ENCODE measurements at regions not wholly inside any gene's neighbourhood (a gene's known extent, or its start where the extent isn't known, plus 50 kb on each side); places are given as distances from the start of the nearest gene placed in this dataset.

- no peak for DNase-seq (ENCODE audit: low spot score in 2 of 2)
- TF ChIP-seq POLR2A (IDR thresholded peaks at IDR 0.05) (no peak), CTCF (IDR thresholded peaks at IDR 0.05) (no peak)
- intact Hi-C loops (cut with DNase I; ENCODE audit: low total_unique reads) = no loop called here
- H3K4me3 ChIP-seq (ENCODE audit: low read depth, poor library complexity, severe bottlenecking) = no peak overlapping the region
- WGBS, 2 donors = 81 to 89% methylated on average over 3 of the region's 3 CpGs
Measured at GRCh38 chr2:224159345-224159928, 120.4 kb upstream of the SERPINE2 start.

- intact Hi-C loops (cut with DNase I; ENCODE audit: low total_unique reads) = no loop called here
- no peak overlapping the region for H3K4me3 ChIP-seq (ENCODE audit: low read depth, poor library complexity, severe bottlenecking)
- no peak for TF ChIP-seq POLR2A (IDR thresholded peaks at IDR 0.05)
- DNase-seq (ENCODE audit: low spot score in 2 of 2) = no peak
Measured at GRCh38 chr2:224158831-224159230, 119.7 kb upstream of the SERPINE2 start.

GRCh38 chr2:224158061-224158460, 119.0 kb upstream of the SERPINE2 start:
- intact Hi-C loops (cut with DNase I; ENCODE audit: low total_unique reads) = no loop called here
- no peak for DNase-seq (ENCODE audit: low spot score in 2 of 2)
- H3K4me3 ChIP-seq (ENCODE audit: low read depth, poor library complexity, severe bottlenecking) = no peak overlapping the region
- TF ChIP-seq CTCF (IDR thresholded peaks at IDR 0.05) (no peak), POLR2A (IDR thresholded peaks at IDR 0.05) (no peak)
- 87 to 95% methylated on average over 4 of the region's 4 CpGs for WGBS, 2 donors

- 94 to 100% methylated on average over 1 of the region's 1 CpG for WGBS, 2 donors
- TF ChIP-seq POLR2A (IDR thresholded peaks at IDR 0.05) (no peak), CTCF (IDR thresholded peaks at IDR 0.05) (no peak)
- DNase-seq (ENCODE audit: low spot score in 2 of 2) = no peak
- H3K4me3 ChIP-seq (ENCODE audit: low read depth, poor library complexity, severe bottlenecking) = no peak overlapping the region
- intact Hi-C loops (cut with DNase I; ENCODE audit: low total_unique reads) = no loop called here
Measured at GRCh38 chr2:224157655-224158054, 118.6 kb upstream of the SERPINE2 start.

GRCh38 chr2:224156436-224156835, 117.3 kb upstream of the SERPINE2 start:
- TF ChIP-seq POLR2A (IDR thresholded peaks at IDR 0.05) = no peak
- no peak for TF ChIP-seq CTCF (IDR thresholded peaks at IDR 0.05)
- no peak overlapping the region for H3K4me3 ChIP-seq (ENCODE audit: low read depth, poor library complexity, severe bottlenecking)
- intact Hi-C loops (cut with DNase I; ENCODE audit: low total_unique reads) = no loop called here
- 87 to 89% methylated on average over 4 of the region's 4 CpGs for WGBS, 2 donors
- no peak for DNase-seq (ENCODE audit: low spot score in 2 of 2)

- intact Hi-C loops (cut with DNase I; ENCODE audit: low total_unique reads) = no loop called here
- WGBS, 2 donors = 54 to 56% methylated on average over 3 of the region's 3 CpGs
- H3K4me3 ChIP-seq (ENCODE audit: low read depth, poor library complexity, severe bottlenecking) = no peak overlapping the region
- no peak for DNase-seq (ENCODE audit: low spot score in 2 of 2)
- no peak for TF ChIP-seq CTCF (IDR thresholded peaks at IDR 0.05)
- TF ChIP-seq POLR2A (IDR thresholded peaks at IDR 0.05) = no peak
Measured at GRCh38 chr2:224155896-224156295, 116.8 kb upstream of the SERPINE2 start.

Data from lower leg skin (tissue), 4 donors.